Lower leg skin (tissue), 3 donors: ENCODE measurements at regions not wholly inside any gene's neighbourhood (a gene's known extent, or its start where the extent isn't known, plus 50 kb on each side); places are given as distances from the start of the nearest gene placed in this dataset.

Experiments
- POLR2A ChIP-seq, 2 donors: fragments of 450-650 bp; IDR thresholded peaks; one replicate each; pipeline ENCODE4 v1.6.1; 2016 to 2017; ENCODE audit warnings: antibody characterized with exemption in 2 of 2, mild to moderate bottlenecking in 1 of 2, moderate library complexity in 1 of 2
- TF ChIP-seq, protein P1 (sequence below), 3 donors: fragments of 450-650 bp; IDR thresholded peaks; one replicate each; pipeline ENCODE4 v1.5.1; 2016; ENCODE audit warnings: antibody characterized with exemption in 3 of 3, mild to moderate bottlenecking in 3 of 3, moderate library complexity in 2 of 3

GRCh38 chr18:10354890-10355289 lies 99.5 kb upstream of the APCDD1 start:
- no peak for TF ChIP-seq POLR2A (IDR thresholded peaks at IDR 0.05)
- TF ChIP-seq, protein P1, sequence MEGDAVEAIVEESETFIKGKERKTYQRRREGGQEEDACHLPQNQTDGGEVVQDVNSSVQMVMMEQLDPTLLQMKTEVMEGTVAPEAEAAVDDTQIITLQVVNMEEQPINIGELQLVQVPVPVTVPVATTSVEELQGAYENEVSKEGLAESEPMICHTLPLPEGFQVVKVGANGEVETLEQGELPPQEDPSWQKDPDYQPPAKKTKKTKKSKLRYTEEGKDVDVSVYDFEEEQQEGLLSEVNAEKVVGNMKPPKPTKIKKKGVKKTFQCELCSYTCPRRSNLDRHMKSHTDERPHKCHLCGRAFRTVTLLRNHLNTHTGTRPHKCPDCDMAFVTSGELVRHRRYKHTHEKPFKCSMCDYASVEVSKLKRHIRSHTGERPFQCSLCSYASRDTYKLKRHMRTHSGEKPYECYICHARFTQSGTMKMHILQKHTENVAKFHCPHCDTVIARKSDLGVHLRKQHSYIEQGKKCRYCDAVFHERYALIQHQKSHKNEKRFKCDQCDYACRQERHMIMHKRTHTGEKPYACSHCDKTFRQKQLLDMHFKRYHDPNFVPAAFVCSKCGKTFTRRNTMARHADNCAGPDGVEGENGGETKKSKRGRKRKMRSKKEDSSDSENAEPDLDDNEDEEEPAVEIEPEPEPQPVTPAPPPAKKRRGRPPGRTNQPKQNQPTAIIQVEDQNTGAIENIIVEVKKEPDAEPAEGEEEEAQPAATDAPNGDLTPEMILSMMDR (IDR thresholded peaks at IDR 0.05): no peak
